ENCODE measurements at regions not wholly inside any gene's neighbourhood (a gene's known extent, or its start where the extent isn't known, plus 50 kb on each side); places are given as distances from the start of the nearest gene placed in this dataset.

DNA sequence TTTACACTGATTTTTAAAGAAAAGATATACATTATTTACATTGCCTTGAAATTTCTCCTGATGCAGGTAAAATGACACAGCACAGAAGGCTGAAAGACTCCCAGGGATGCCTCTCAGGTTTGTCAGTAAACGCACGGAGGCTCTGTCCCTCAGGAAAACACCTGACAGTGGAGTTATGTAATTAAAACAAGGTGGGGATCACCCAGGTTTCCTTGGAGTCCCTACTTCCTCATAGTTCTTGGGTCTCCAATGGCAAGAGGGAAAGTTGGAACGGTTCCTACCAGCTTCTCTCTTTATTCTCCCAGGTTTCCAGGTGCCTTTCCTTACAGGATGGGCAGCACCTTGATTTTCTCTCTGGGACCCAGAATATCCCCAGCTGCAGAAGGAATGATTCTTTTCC, 654.8 kb downstream of the SLC4A3 start:
- TF ChIP-seq, protein P1, sequence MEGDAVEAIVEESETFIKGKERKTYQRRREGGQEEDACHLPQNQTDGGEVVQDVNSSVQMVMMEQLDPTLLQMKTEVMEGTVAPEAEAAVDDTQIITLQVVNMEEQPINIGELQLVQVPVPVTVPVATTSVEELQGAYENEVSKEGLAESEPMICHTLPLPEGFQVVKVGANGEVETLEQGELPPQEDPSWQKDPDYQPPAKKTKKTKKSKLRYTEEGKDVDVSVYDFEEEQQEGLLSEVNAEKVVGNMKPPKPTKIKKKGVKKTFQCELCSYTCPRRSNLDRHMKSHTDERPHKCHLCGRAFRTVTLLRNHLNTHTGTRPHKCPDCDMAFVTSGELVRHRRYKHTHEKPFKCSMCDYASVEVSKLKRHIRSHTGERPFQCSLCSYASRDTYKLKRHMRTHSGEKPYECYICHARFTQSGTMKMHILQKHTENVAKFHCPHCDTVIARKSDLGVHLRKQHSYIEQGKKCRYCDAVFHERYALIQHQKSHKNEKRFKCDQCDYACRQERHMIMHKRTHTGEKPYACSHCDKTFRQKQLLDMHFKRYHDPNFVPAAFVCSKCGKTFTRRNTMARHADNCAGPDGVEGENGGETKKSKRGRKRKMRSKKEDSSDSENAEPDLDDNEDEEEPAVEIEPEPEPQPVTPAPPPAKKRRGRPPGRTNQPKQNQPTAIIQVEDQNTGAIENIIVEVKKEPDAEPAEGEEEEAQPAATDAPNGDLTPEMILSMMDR (IDR thresholded peaks at IDR 0.05) = no peak
- no peak for TF ChIP-seq EP300 (IDR thresholded peaks at IDR 0.05)
